Astrocyte of the hippocampus (primary cell): ENCODE measurements at regions not wholly inside any gene's neighbourhood (a gene's known extent, or its start where the extent isn't known, plus 50 kb on each side); places are given as distances from the start of the nearest gene placed in this dataset.

Experiments
- DNase-seq: peaks from one replicate; pipeline ENCODE4 v3.0.0; 2011; ENCODE audit warnings: low read depth, low spot score

GRCh38 chr3:127350172-127351050 lies 62.6 kb upstream of the PRR20G start:
- DNase-seq, result no peak

GRCh38 chr3:127349501-127350171 lies 61.8 kb upstream of the PRR20G start:
- no peak for DNase-seq

- no peak for DNase-seq
Observed at GRCh38 chr3:127342735-127343134, 54.9 kb upstream of the PRR20G start.

- DNase-seq, result no peak
Observed at GRCh38 chr3:127339928-127340861, 52.3 kb upstream of the PRR20G start.

- no peak for DNase-seq
Observed at GRCh38 chr3:127339016-127339415, 51.2 kb upstream of the PRR20G start.

- DNase-seq, result no peak
Observed at GRCh38 chr3:127337911-127338531, 50.2 kb upstream of the PRR20G start.
